ENCODE measurements at regions not wholly inside any gene's neighbourhood (a gene's known extent, or its start where the extent isn't known, plus 50 kb on each side); places are given as distances from the start of the nearest gene placed in this dataset.

GRCh38 chr5:101123363-101123762, 220.3 kb upstream of the ST8SIA4 start:
- no peak overlapping the region for H3K4me3 ChIP-seq (ENCODE audit: low read length)
- no peaks in the 10 kb centered on the region for H3K9me3 ChIP-seq (ENCODE audit: control insufficient read depth, low read depth, low read length)
- H3K36me3 ChIP-seq (ENCODE audit: control insufficient read depth, insufficient read depth, low read length) = no peaks in the 10 kb centered on the region
- 100% methylated on average over 2 of the region's 2 CpGs for WGBS (ENCODE audit: insufficient coverage, low lambda C conversion rate)
- no peaks in the 10 kb centered on the region for H3K27me3 ChIP-seq (ENCODE audit: control insufficient read depth, insufficient read depth, low read length)
- no peak overlapping the region for H3K27ac ChIP-seq (ENCODE audit: low read length)
- DNase-seq = no peak
- no peaks in the 10 kb centered on the region for H3K4me1 ChIP-seq (ENCODE audit: control insufficient read depth, insufficient read depth, low read length)

- Histone ChIP-seq H3K27ac (ENCODE audit: low read length) (no peak overlapping the region), H3K27me3 (ENCODE audit: control insufficient read depth, insufficient read depth, low read length) (no peaks in the 10 kb centered on the region), H3K4me3 (ENCODE audit: low read length) (no peak overlapping the region), H3K9me3 (ENCODE audit: control insufficient read depth, low read depth, low read length) (no peaks in the 10 kb centered on the region), H3K36me3 (ENCODE audit: control insufficient read depth, insufficient read depth, low read length) (no peaks in the 10 kb centered on the region), H3K4me1 (ENCODE audit: control insufficient read depth, insufficient read depth, low read length) (no peaks in the 10 kb centered on the region)
- no peak for DNase-seq
These were observed 209.6 kb upstream of the ST8SIA4 start for GRCh38 chr5:101112645-101113044.

GRCh38 chr5:101103874-101104273, 200.8 kb upstream of the ST8SIA4 start:
- 91% methylated on average over 1 of the region's 1 CpG for WGBS (ENCODE audit: insufficient coverage, low lambda C conversion rate)

GRCh38 chr5:101102506-101102905, 199.4 kb upstream of the ST8SIA4 start:
- H3K36me3 ChIP-seq (ENCODE audit: control insufficient read depth, insufficient read depth, low read length) = no peaks in the 10 kb centered on the region
- DNase-seq = no peak
- no peaks in the 10 kb centered on the region for H3K9me3 ChIP-seq (ENCODE audit: control insufficient read depth, low read depth, low read length)
- H3K27me3 ChIP-seq (ENCODE audit: control insufficient read depth, insufficient read depth, low read length) = no peaks in the 10 kb centered on the region
- H3K4me3 ChIP-seq (ENCODE audit: low read length) = no peak overlapping the region
- no peaks in the 10 kb centered on the region for H3K4me1 ChIP-seq (ENCODE audit: control insufficient read depth, insufficient read depth, low read length)
- H3K27ac ChIP-seq (ENCODE audit: low read length) = no peak overlapping the region

More at GRCh38 chr5:101103874-101104273, 200.8 kb upstream of the ST8SIA4 start:
- no peak for DNase-seq
- no peak overlapping the region for H3K4me3 ChIP-seq (ENCODE audit: low read length)
- H3K27me3 ChIP-seq (ENCODE audit: control insufficient read depth, insufficient read depth, low read length) = no peaks in the 10 kb centered on the region
- H3K36me3 ChIP-seq (ENCODE audit: control insufficient read depth, insufficient read depth, low read length) = no peaks in the 10 kb centered on the region
- no peak overlapping the region for H3K27ac ChIP-seq (ENCODE audit: low read length)
- H3K9me3 ChIP-seq (ENCODE audit: control insufficient read depth, low read depth, low read length) = no peaks in the 10 kb centered on the region
- H3K4me1 ChIP-seq (ENCODE audit: control insufficient read depth, insufficient read depth, low read length) = no peaks in the 10 kb centered on the region

GRCh38 chr5:101091902-101092301, 188.8 kb upstream of the ST8SIA4 start:
- WGBS (ENCODE audit: insufficient coverage, low lambda C conversion rate) = 67% methylated on average over 1 of the region's 1 CpG

GRCh38 chr5:101084353-101084752, 181.3 kb upstream of the ST8SIA4 start:
- Histone ChIP-seq H3K27ac (ENCODE audit: low read length) (no peak overlapping the region), H3K9me3 (ENCODE audit: control insufficient read depth, low read depth, low read length) (no peaks in the 10 kb centered on the region), H3K36me3 (ENCODE audit: control insufficient read depth, insufficient read depth, low read length) (no peaks in the 10 kb centered on the region), H3K27me3 (ENCODE audit: control insufficient read depth, insufficient read depth, low read length) (no peaks in the 10 kb centered on the region), H3K4me3 (ENCODE audit: low read length) (no peak overlapping the region), H3K4me1 (ENCODE audit: control insufficient read depth, insufficient read depth, low read length) (no peaks in the 10 kb centered on the region)
- WGBS (ENCODE audit: insufficient coverage, low lambda C conversion rate) = 100% methylated on average over 1 of the region's 1 CpG
- DNase-seq = no peak

More at GRCh38 chr5:101091902-101092301, 188.8 kb upstream of the ST8SIA4 start:
- Histone ChIP-seq H3K36me3 (ENCODE audit: control insufficient read depth, insufficient read depth, low read length) (no peaks in the 10 kb centered on the region), H3K4me1 (ENCODE audit: control insufficient read depth, insufficient read depth, low read length) (no peaks in the 10 kb centered on the region), H3K9me3 (ENCODE audit: control insufficient read depth, low read depth, low read length) (no peaks in the 10 kb centered on the region), H3K27me3 (ENCODE audit: control insufficient read depth, insufficient read depth, low read length) (no peaks in the 10 kb centered on the region), H3K27ac (ENCODE audit: low read length) (no peak overlapping the region), H3K4me3 (ENCODE audit: low read length) (no peak overlapping the region)
- DNase-seq = no peak

- H3K4me3 ChIP-seq (ENCODE audit: low read length) = no peak overlapping the region
- DNase-seq = no peak
- WGBS (ENCODE audit: insufficient coverage, low lambda C conversion rate) = 79% methylated on average over 3 of the region's 5 CpGs
- H3K36me3 ChIP-seq (ENCODE audit: control insufficient read depth, insufficient read depth, low read length) = no peaks in the 10 kb centered on the region
- H3K9me3 ChIP-seq (ENCODE audit: control insufficient read depth, low read depth, low read length) = no peaks in the 10 kb centered on the region
- H3K27ac ChIP-seq (ENCODE audit: low read length) = no peak overlapping the region
- no peaks in the 10 kb centered on the region for H3K4me1 ChIP-seq (ENCODE audit: control insufficient read depth, insufficient read depth, low read length)
- no peaks in the 10 kb centered on the region for H3K27me3 ChIP-seq (ENCODE audit: control insufficient read depth, insufficient read depth, low read length)
These were observed 177.6 kb upstream of the ST8SIA4 start for GRCh38 chr5:101080462-101081240.

GRCh38 chr5:101068298-101068697, 165.2 kb upstream of the ST8SIA4 start:
- 80% methylated on average over 1 of the region's 1 CpG for WGBS (ENCODE audit: insufficient coverage, low lambda C conversion rate)
- H3K9me3 ChIP-seq (ENCODE audit: control insufficient read depth, low read depth, low read length) = no peaks in the 10 kb centered on the region
- H3K27me3 ChIP-seq (ENCODE audit: control insufficient read depth, insufficient read depth, low read length) = no peaks in the 10 kb centered on the region
- H3K27ac ChIP-seq (ENCODE audit: low read length) = no peak overlapping the region
- no peaks in the 10 kb centered on the region for H3K4me1 ChIP-seq (ENCODE audit: control insufficient read depth, insufficient read depth, low read length)
- no peaks in the 10 kb centered on the region for H3K36me3 ChIP-seq (ENCODE audit: control insufficient read depth, insufficient read depth, low read length)
- DNase-seq = no peak
- no peak overlapping the region for H3K4me3 ChIP-seq (ENCODE audit: low read length)

- no peaks in the 10 kb centered on the region for H3K9me3 ChIP-seq (ENCODE audit: control insufficient read depth, low read depth, low read length)
- H3K27me3 ChIP-seq (ENCODE audit: control insufficient read depth, insufficient read depth, low read length) = no peaks in the 10 kb centered on the region
- no peaks in the 10 kb centered on the region for H3K4me1 ChIP-seq (ENCODE audit: control insufficient read depth, insufficient read depth, low read length)
- DNase-seq = no peak
- H3K4me3 ChIP-seq (ENCODE audit: low read length) = no peak overlapping the region
- H3K36me3 ChIP-seq (ENCODE audit: control insufficient read depth, insufficient read depth, low read length) = no peaks in the 10 kb centered on the region
- 20% methylated on average over 1 of the region's 4 CpGs for WGBS (ENCODE audit: insufficient coverage, low lambda C conversion rate)
- H3K27ac ChIP-seq (ENCODE audit: low read length) = no peak overlapping the region
These were observed 164.3 kb upstream of the ST8SIA4 start for GRCh38 chr5:101067429-101067828.

- H3K36me3 ChIP-seq (ENCODE audit: control insufficient read depth, insufficient read depth, low read length) = no peaks in the 10 kb centered on the region
- H3K4me1 ChIP-seq (ENCODE audit: control insufficient read depth, insufficient read depth, low read length) = no peaks in the 10 kb centered on the region
- H3K27me3 ChIP-seq (ENCODE audit: control insufficient read depth, insufficient read depth, low read length) = no peaks in the 10 kb centered on the region
- H3K9me3 ChIP-seq (ENCODE audit: control insufficient read depth, low read depth, low read length) = no peaks in the 10 kb centered on the region
- no peak overlapping the region for H3K4me3 ChIP-seq (ENCODE audit: low read length)
- H3K27ac ChIP-seq (ENCODE audit: low read length) = no peak overlapping the region
- no peak for DNase-seq
These were observed 159.8 kb upstream of the ST8SIA4 start for GRCh38 chr5:101062902-101063301.

GRCh38 chr5:101047181-101047580, 144.1 kb upstream of the ST8SIA4 start:
- 100% methylated on average over 1 of the region's 2 CpGs for WGBS (ENCODE audit: insufficient coverage, low lambda C conversion rate)
- Histone ChIP-seq H3K36me3 (ENCODE audit: control insufficient read depth, insufficient read depth, low read length) (no peaks in the 10 kb centered on the region), H3K27me3 (ENCODE audit: control insufficient read depth, insufficient read depth, low read length) (no peaks in the 10 kb centered on the region), H3K4me3 (ENCODE audit: low read length) (no peak overlapping the region), H3K4me1 (ENCODE audit: control insufficient read depth, insufficient read depth, low read length) (no peaks in the 10 kb centered on the region), H3K9me3 (ENCODE audit: control insufficient read depth, low read depth, low read length) (no peaks in the 10 kb centered on the region), H3K27ac (ENCODE audit: low read length) (no peak overlapping the region)
- DNase-seq = no peak
